Gastroesophageal sphincter (tissue), 4 donors: ENCODE measurements at regions not wholly inside any gene's neighbourhood (a gene's known extent, or its start where the extent isn't known, plus 50 kb on each side); places are given as distances from the start of the nearest gene placed in this dataset.

ENCODE experiments used
- ATAC-seq: fragments of 150-250 bp; one replicate; pipeline ENCODE4 v1.9.1; 2016; ENCODE audit warnings: mild to moderate bottlenecking, moderate library complexity
- H3K27ac ChIP-seq, 4 donors: fragments of 200-600 bp; sonication (generic) in 3 of 4; 1 replicate in 3 of 4; 2 replicates in 1 of 4; pipeline ENCODE4 v1.5.1; 2016 to 2019
- H3K27me3 ChIP-seq: fragments of 200-600 bp; sonication (generic); one replicate; pipeline ENCODE4 v1.5.1; 2019
- H3K36me3 ChIP-seq, 2 donors: fragments of 200-600 bp; sonication (generic); one replicate each; pipeline ENCODE4 v1.5.1; 2019; ENCODE audit warnings: control low read depth in 1 of 2
- H3K4me1 ChIP-seq, 3 donors: fragments of 200-600 bp; sonication (generic); 1 replicate in 2 of 3; 2 replicates in 1 of 3; pipeline ENCODE4 v1.5.1; 2016 to 2019; ENCODE audit warnings: control low read depth in 2 of 3
- H3K4me3 ChIP-seq, 2 donors: fragments of 200-600 bp; sonication (generic); one replicate each; pipeline ENCODE4 v1.5.1; 2019; ENCODE audit warnings: mild to moderate bottlenecking in 1 of 2, moderate library complexity in 1 of 2
- H3K9me3 ChIP-seq, 3 donors: fragments of 200-600 bp; sonication (generic); one replicate each; pipeline ENCODE4 v1.5.1; 2017 to 2019; ENCODE audit warnings: control low read depth in 2 of 3
- CTCF ChIP-seq, 4 experiments: fragments of 200-600 bp in 2 of 4; fragments of 450-650 bp in 2 of 4; sonication (generic) in 1 of 4; IDR thresholded peaks; one replicate each; pipeline ENCODE4 v1.5.1; 2017 to 2019; ENCODE audit warnings: antibody characterized with exemption in 4 of 4, mild to moderate bottlenecking in 2 of 4, moderate library complexity in 2 of 4
- EP300 ChIP-seq: sonication (generic); formaldehyde crosslinking; IDR thresholded peaks from one replicate; pipeline ENCODE4 v1.6.1; 2017; ENCODE audit warnings: antibody characterized with exemption, mild to moderate bottlenecking
- POLR2A ChIP-seq, 2 donors: fragments of 450-650 bp; IDR thresholded peaks; one replicate each; pipeline ENCODE4 v1.6.1; 2017; ENCODE audit warnings: antibody characterized with exemption in 2 of 2, mild to moderate bottlenecking in 2 of 2, moderate library complexity in 1 of 2
- POLR2AphosphoS5 ChIP-seq: sonication (generic); formaldehyde crosslinking; IDR thresholded peaks from one replicate; pipeline ENCODE4 v1.6.1; 2017; ENCODE audit warnings: antibody characterized with exemption
- WGBS, 2 donors: methylation state at CpG; one replicate each; pipeline ENCODE4 v1.1.5; 2018; ENCODE audit warnings: low coverage in 1 of 2; 5-methylcytosine and 5-hydroxymethylcytosine counted together

DNA sequence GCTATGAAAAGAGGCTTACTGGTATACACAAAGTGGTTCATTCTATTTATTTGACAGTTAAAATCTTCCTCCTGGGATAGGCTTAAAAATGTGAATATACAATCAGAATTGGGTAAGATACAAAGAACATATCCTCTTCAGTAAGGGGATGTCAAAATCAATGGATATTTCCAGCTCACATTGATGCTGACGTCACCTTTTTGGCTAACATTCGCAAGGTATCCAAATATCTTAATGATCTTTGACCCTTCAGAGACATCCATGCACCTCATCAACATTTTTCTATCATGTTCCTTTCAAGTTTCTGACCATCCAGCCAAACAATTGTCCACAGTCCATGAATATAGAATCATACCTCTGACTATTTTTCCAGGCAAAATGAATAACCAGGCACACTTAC lies 697.3 kb downstream of the NR2F2 start:
- H3K27me3 ChIP-seq, result no peaks in the 10 kb centered on the region
- WGBS, 2 donors, result 76 to 100% methylated on average over 2 of the region's 2 CpGs
- TF ChIP-seq EP300 (no peak), POLR2A (IDR thresholded peaks at IDR 0.05) (no peak), POLR2AphosphoS5 (no peak), CTCF (IDR thresholded peaks at IDR 0.05) (no peak)

GRCh38 chr15:97030251-97030650 lies 699.8 kb downstream of the NR2F2 start:
- no peaks in the 10 kb centered on the region for H3K36me3 ChIP-seq
- no peaks in the 10 kb centered on the region for H3K27me3 ChIP-seq
- ATAC-seq, result no peak
- H3K27ac ChIP-seq, result no peak overlapping the region
- H3K4me3 ChIP-seq, result no peak overlapping the region
- H3K9me3 ChIP-seq, result peaks cover 0 to 38% (median 0%) of the 10 kb centered on the region in 3 donors
- no peak for TF ChIP-seq CTCF (IDR thresholded peaks at IDR 0.05)
- no peak for TF ChIP-seq POLR2A (IDR thresholded peaks at IDR 0.05)
- H3K4me1 ChIP-seq, result no peaks in the 10 kb centered on the region
- WGBS, 2 donors, result 90 to 100% methylated on average over 1 to 2 of the region's 2 CpGs

More for the DNA sequence above, 697.3 kb downstream of the NR2F2 start:
- Histone ChIP-seq H3K4me3 (no peak overlapping the region), H3K27ac (no peak overlapping the region), H3K36me3 (no peaks in the 10 kb centered on the region), H3K4me1 (no peaks in the 10 kb centered on the region), H3K9me3 (peaks cover 0 to 38% (median 0%) of the 10 kb centered on the region in 3 donors)
- ATAC-seq, result no peak

GRCh38 chr15:97036301-97036700 lies 705.8 kb downstream of the NR2F2 start:
- TF ChIP-seq POLR2AphosphoS5 (no peak), EP300 (no peak)
- Histone ChIP-seq H3K4me3 (no peak overlapping the region), H3K27me3 (no peaks in the 10 kb centered on the region), H3K4me1 (no peaks in the 10 kb centered on the region), H3K27ac (no peak overlapping the region), H3K36me3 (no peaks in the 10 kb centered on the region), H3K9me3 (peaks cover 0 to 7% (median 0%) of the 10 kb centered on the region in 3 donors)
- WGBS, 2 donors, result 62 to 73% methylated on average over 3 of the region's 3 CpGs
- no peak for ATAC-seq

GRCh38 chr15:97037080-97037479 lies 706.6 kb downstream of the NR2F2 start:
- H3K36me3 ChIP-seq, result no peaks in the 10 kb centered on the region

DNA sequence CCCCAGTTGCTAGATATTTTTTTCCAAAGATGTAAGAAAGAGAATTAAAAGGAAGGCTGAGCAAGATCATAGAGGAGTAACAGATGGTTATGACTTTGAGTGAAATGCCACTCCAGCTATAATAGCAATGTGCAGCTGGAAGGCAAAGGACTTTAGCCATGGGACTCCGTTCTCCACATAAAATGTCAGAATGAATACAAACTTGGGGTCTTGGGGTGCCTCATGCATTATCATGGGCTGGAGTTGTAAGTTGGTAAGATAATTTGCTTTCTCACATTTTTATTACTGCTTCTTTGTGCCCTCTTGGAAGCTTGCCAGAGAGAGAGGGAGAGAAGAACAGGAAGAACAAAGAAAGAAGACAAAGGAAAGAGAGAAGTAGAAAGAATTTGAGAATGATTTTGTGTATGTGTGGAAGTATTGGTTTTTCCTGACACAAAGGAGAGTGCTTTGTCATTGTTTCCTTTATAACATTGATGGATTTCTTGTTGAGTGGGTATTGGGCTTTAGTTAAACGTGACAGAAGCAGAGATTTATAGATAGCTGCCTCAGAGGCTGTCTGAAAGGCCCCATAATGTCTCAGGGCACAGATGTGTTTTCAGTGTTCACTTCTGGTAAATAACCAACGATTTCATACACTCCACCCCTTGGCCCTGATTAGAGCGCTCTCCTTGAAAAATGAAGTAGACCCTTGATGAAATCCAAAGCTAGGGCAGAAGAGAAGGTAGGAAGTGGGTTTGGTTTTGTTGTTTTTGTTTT lies 715.3 kb downstream of the NR2F2 start:
- TF ChIP-seq EP300 (no peak), POLR2A (IDR thresholded peaks at IDR 0.05) (no peak), POLR2AphosphoS5 (no peak), CTCF (IDR thresholded peaks at IDR 0.05) (no peak)
- Histone ChIP-seq H3K4me3 (no peak overlapping the region), H3K4me1 (no peaks in the 10 kb centered on the region), H3K27ac (no peak overlapping the region), H3K9me3 (no peaks in the 10 kb centered on the region), H3K27me3 (no peaks in the 10 kb centered on the region), H3K36me3 (no peaks in the 10 kb centered on the region)
- ATAC-seq, result no peak
- WGBS, 2 donors, result 60 to 67% methylated on average over 4 of the region's 4 CpGs

More at GRCh38 chr15:97037080-97037479, 706.6 kb downstream of the NR2F2 start:
- H3K4me3 ChIP-seq, result no peak overlapping the region
- no peaks in the 10 kb centered on the region for H3K27me3 ChIP-seq
- no peak overlapping the region for H3K27ac ChIP-seq
- no peak for ATAC-seq
- H3K4me1 ChIP-seq, result no peaks in the 10 kb centered on the region
- no peaks in the 10 kb centered on the region for H3K9me3 ChIP-seq
- TF ChIP-seq EP300 (no peak), POLR2A (IDR thresholded peaks at IDR 0.05) (no peak), CTCF (IDR thresholded peaks at IDR 0.05) (no peak), POLR2AphosphoS5 (no peak)
- WGBS, 2 donors, result 71% methylated on average over 1 of the region's 1 CpG; no CpG with 5 or more reads in 1 of the 2 donors
